NCI-H82 (cell line): ENCODE measurements at regions not wholly inside any gene's neighbourhood (a gene's known extent, or its start where the extent isn't known, plus 50 kb on each side); places are given as distances from the start of the nearest gene placed in this dataset.
A peak's percentile ranks its signal among the peaks of the same experiment; 100 is the strongest.

ENCODE experiments used
- DNase-seq: peaks from one replicate; lab custom pipeline; 2025; lab: John Stamatoyannopoulos, UW

DNA sequence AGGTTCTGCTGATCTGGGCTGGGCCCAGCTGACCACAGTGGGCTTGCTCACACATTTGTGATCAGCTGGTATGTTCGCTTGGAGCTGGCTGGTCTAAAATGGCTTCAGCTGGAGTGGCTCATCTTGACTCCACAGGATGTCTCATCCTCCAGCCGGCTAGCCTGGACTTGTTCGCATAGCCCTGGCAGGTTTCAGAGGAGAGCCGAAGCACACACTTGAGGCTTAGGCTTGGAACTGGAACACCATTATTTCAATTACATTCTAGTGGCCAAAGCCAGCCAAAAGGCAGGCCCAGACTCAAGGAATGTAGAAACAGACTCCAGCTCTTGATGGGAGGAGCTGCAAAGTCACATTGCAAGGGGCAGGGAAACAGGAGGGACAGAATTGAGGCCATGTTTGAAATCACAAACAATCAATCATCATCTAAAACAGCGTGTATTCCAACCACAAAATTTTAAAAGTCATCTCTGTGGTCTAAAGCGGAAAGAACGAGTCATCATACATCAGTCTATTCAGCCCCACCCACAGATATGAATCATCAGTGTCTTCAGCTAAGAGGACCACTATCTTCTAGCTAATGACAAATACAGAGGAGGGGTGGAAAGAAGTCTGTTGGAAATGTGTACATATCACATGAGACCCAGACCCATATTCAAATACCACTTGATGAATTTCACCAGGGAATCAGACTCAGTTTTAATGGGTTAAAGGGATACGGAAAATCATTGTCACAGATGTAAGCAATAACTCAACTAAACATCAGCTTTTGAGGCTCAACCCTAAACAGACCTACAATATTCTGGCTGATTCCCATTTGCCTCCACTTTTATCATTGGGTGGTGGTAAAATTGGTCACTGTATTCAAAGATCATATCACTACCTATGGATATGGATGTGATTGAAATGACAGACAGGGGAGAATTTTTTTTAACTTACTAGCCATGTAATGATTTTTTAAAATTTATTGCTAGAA lies 139.0 kb upstream of the MKLN1 start:
- no peak for DNase-seq

DNA sequence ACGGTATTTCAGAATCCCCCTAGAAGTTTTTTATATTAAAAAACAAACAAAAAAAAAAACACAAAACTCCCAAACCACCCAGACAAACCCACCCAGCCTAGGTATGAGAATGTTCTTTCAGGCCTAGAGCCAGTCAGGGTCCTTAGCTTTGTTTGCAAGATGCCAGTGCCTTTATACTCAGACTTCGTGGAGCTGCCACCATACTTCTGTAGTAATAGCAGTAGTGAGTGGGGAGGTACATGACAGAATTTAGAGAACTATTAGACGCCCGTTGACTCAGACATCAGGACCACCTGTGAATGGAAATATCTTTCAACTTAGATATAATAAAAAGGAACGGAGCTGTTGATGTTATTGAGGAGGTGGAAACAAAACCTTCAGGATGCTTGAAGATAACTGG lies 138.2 kb upstream of the MKLN1 start:
- no peak for DNase-seq

DNA sequence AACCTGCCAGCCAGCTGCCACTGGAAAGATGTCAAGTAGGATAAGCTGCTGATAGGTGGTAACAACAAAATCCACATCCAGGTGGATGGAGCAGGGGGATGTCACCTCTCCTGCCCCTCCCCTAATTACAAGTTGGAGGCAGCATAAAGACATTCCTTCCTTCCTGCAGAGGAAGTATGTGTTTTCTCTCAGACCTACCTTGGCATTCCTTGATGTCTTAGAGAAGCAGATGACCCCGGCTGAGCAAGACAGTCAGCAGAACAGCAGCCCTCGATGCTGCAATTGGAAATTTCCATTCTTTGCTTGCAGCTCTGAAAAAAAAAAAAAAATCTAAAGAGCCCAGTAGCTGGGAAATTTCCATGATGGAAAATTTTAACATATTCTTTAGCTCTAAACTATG lies 137.5 kb upstream of the MKLN1 start:
- no peak for DNase-seq

DNA sequence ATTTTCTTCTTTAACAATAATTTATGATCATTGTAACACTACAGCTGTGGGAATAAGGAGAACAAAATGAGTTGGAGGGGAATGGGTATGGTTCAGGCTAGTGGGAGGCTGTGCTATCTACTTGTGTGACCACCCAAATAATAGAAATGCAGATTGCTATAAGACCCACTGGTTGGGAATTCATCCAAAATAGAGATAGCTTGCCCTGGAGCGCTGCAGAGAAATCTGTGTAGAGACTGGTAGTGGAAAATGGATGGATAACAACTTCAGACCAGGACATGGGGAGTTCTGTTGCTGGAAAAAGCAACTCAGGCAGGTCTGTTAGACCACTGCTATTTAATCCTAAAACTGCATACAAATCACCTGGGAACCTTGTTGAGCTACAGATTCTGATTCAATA lies 137.1 kb upstream of the MKLN1 start:
- DNase-seq, result no peak

DNA sequence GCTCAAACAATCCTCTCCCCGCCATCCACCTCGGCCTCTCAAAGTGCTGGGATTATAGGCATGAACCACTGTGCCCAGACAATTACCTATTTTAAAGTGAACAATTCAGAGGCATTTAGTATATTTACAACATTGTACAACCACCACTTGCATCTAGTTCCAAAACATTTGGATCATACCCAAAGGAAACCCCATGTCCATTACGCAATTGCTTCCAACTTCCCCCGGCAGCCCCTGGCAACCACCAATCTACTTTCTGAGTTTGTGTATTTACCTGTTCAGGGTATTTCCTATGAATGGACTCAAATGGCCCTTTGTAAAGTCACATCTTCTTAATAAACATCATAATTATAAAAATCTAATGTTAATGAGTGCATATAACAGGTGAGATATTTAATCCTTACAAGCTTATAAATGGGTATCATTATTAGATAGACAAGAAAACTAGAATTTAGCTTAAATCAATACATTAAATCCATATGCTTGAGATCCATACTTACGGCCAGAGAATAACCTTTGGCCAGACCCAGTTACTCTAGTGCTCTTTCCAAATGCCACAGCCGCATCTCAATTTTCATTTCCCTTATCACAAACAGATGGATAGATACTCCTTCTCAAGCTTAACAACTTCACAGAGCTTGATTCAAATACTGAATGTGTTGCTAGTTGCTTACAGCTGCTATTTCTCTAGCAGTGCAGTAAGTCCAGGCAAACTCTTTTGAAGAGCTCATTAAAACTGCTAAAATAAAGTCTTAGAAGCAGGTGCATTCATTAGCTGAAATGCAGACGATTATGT lies 133.4 kb upstream of the MKLN1 start:
- no peak for DNase-seq

DNA sequence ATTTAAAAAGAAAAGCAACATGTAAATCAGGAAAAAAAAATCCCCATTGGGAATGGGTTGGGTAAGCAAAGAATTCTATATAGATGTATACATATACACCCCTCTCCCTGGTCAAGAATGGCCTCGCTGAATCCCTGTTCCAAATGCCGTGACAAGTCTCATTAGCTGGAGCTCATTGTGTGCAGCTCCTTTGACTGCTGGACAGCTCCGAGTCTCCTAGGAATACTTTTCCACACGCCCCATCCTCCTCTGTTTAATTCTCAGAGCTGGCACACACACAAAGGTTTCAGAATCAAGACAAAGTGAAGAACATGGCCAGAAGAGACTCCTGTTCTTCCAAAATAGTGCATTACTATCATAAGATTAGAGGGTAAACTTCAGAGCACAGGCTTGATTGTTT lies 130.9 kb upstream of the MKLN1 start:
- DNase-seq, result no peak

DNA sequence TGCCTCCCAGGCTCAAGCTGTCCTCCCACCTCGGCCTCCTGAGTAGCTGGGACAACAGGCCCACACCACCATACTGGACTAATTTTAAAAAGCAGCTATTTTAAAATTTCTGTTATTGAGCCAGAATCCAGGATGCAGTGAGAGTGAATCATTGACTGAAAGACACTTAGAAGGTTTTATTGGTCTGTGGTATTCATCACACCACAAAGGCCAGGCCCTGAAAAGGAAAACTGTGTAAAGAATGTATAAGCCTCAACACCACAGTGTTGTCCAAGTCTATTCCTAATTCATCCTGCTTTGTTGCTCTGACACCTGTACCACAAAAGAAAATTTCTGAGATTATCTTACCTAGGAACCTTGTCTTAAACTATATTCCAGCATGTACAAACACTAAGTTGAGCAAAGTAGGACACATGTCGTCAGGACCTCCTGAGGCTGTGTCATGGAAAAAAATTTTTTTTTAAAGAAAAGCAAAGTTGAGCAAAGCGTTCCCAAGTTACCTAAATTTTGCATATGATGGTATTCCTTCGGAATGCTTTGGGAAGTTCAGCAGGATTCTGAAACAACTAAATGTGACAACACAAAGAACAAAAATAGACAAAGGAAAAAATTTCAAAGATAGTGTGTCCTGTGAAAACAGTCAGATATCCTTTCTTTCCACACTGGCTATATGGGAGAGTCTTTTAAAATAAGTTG lies 129.6 kb upstream of the MKLN1 start:
- no peak for DNase-seq

DNA sequence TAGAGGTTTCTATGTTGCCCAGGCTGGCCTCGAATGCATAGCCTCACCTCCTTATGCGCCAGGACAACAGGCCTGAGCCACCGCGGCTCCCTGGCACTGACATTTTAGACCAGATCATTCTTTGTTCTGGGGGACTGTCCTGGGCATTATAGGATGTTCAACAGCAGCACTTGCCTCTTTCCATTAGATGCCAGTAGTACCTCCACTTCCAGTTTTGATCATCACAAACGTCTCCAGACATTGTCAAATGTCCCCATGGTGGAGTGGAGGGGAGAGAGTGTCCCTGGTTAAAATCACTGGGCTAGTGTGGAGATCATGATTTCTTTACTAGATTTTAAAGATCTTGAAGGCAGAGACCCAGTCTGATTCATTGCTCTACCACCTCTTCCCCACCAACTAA lies 125.2 kb upstream of the MKLN1 start:
- no peak for DNase-seq

DNA sequence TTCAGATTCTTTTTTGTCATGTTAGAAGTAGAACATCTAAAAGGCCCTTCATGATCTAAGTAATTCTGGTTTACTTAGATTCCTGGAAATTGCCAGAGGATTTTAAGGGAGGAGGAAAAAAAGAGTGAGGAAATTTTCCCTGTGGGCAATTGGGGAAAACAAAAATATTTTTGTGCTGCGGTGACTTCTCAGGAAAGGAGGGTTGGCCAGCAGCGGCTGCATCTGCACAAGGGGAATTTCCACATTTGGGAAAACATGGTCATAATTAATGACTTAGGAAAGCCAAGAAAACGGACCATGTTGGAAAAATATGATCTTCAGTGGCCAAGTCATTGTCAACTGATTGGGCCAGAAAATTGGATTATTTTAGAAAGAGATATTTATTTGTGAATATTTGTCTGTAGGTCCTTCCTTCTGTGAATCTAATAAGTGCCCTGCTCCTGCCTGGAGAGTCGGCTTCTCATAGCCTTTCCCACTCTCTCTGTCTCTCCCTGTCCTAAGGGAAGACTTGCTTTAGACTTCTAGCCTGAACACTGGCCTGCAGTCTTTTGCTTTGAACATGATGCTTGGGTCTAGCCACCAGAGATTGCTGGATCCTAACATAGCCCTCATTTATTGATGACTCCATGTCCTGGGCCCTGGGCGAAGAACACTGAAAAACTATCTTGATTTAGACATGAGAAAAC lies 124.2 kb upstream of the MKLN1 start:
- no peak for DNase-seq

DNA sequence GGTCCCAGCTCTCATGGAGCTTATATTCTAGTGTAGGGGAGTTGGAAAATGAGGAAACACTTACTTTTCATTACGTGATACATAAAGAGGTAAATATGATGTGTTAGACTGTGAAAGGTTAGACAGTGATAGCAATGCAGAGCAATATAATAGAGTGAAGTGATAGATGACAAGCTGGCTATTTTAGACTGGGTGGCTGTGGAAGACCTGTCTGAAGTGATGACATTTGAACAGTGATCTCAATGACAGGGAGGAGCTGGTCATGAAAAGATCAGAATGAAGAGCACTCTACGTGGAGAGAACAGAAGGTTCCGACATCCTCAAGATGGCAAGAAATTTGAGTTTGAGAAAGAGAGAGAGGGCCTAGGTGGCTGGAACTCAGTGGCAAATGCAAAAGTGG lies 118.9 kb upstream of the MKLN1 start:
- DNase-seq, result no peak

DNA sequence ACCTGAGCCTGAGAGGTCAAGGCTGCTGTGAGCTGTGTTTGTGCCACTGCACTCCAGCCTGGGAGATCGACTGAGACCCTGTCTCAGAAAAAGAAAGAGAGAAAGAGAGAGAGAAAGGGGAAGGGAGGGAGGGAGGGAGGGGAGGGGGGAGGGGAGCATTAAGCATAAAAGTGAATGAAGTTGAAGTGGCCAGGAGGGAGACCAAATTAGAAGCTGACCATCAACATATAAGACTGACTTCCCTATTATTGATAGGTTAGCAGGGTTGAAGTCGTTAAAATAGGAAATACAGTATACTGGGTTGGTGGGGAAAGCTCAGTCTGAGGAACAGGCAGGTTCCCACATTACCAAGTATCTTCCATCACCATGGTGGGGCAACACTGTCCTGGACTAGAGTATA lies 117.1 kb upstream of the MKLN1 start:
- DNase-seq, result no peak

DNA sequence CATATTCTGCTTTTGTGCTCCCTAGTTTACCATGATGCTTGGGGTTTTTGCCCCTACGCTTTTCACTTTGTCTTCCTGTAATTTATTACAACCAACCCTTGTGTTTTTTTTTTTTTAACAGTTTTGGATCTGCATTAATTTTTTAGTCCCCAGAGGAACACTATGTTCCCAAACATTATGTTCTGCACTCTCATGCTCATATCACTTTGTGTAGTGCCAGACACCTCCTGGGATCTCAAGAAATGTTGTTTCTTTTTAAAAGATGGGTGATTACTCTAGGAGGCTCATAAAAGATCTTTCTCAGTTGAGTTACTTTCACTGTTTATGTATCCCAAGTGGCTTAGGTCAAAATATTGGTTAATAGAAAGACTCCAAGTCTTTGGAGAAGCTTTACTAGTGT lies 116.2 kb upstream of the MKLN1 start:
- no peak for DNase-seq

DNA sequence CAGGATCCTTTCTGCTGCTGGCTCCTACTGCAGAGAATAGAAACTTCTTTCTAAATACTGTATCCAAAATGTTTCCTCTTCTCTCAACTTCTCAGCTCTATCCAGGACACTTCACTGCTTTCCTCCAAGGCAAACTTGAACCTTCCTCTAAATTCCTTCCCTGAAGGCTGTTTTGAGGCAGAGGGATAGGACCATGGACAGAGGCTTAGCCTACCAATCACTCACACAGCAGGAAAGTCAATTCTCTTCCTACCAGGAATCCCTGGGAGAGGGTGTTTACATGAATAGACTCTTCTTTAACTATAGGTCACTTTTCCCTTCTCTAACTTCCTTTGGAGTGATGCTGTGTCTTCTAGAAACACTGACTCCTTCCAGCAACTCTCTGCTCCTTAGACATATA lies 115.6 kb upstream of the MKLN1 start:
- DNase-seq, result no peak

DNA sequence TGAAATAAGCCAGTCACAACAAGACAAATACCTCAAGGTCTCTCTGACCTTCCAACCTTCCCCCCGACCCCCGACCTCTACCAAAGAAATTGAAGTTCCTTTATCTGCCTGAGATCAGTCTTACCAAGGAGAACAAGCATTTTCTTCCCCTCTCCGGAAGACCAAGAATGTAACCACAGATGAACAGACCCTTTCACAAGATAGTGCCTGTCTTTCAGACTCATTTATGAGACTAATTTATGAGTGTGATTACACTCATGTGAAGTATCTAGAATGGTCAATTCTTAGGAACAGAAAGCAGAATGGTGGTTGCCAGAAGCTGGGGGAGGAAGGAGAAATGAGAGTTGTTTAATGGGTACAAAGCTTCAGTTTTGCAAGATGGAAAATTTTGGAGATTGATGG lies 108.9 kb upstream of the MKLN1 start:
- DNase-seq, result no peak

DNA sequence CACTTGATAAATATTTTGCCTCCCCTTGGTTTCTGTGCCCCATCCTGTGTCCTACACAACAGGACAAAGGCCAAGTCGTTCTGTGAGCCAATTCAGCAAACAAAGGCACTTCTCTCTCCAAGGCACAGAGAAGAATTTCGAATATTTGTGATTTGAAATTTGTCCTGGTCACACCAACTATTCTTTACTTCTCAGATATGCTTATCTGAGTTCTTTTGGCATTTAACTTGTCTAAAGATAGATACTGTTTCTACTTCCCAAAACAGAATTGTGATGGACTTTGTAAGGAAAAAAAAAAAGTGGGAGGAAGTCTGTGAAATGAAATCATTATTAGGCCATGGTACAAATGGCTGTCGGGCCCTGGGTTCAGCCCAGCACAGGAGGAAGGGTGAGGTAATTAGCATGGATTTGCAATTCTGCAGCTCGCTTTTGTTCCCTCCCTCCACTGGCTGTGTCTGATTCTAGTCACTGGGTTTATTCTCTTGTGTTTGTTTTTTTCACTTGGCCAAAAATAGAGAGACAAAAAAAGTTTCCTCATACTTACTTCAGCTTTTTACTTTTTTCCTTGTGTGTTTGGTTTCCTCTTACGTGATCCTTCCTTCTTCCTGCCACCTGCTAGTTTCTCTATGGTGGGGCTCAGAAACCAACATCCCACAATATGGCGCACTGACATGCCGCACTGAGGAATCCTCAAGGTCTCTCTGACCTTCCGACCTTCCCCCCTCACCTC lies 108.2 kb upstream of the MKLN1 start:
- no peak for DNase-seq

DNA sequence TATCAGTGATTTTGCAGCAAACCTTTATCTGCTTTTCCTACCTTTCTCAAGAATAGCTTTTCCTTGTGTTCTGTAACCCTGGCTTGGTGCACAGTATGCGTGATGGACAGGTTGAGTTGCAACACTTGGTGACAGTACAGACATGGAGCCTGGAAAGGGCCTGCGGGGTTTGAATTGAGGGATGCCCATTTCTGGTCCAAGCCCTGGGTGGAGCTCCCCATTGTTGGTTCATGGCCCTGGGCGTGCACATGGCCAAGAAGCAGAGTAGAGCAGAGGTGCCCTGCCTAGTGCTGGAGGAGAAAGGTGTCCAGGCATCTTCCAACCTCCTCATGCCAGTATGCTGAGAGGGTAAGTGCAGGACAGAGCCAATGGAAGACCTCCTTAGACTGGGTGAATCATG lies 106.6 kb upstream of the MKLN1 start:
- no peak for DNase-seq

DNA sequence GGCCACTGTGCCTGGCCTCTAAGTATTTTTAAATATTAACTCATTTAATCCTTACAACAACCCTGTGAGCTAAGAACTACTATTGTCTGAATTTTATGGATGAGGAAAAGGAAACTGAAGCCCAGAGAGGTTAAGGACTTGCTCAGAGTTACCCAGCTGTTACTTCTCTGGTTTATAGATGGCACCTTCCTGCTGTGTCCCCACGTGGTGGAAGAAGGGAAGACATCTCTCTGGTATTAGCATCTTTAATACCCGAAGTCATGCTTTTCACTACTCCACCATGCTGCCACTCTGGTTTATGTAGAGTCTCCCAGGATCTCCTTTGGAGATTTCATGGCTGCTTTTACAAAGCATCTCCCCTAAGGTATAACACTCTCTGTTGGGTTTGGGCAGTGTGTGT lies 105.5 kb upstream of the MKLN1 start:
- peak; percentile 1 for DNase-seq

DNA sequence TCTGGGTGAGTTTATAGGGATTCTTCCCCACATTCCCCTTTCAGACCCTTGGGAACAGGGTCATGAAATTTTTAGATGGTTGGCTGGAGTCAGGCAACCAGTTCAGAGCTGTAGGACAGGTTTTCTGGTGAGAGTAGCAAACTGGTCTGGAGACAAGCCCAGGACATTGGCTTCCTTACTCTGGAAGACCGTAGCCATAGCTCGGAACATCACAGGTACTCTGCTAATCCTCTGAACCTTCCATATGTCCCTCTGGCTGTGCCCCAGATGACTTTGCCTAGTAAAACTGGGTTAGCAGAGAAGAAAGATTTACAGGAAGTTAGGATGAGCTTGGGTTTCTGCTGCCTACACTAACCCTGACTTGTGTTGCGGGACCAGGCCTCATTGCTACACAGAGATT lies 104.5 kb upstream of the MKLN1 start:
- peak; percentile 11 for DNase-seq

DNA sequence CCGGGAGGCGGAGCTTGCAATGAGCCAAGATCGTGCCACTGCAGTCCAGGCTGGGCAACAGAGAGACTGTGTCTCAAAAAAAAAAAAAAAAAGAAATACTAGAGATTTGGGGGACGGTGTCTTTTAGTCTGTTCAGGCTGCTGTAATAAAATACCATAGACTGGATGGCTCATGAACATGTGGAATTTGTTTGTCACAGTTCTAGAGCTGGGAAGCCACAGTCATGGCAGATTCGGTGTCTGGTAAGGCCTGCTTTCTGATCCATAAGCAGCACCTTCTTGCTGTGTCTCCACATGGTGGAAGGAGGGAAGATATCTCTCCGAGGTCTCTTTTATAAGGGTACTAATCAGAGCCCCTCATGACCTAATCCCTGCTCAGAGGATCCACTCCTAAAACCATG lies 102.7 kb upstream of the MKLN1 start:
- no peak for DNase-seq

DNA sequence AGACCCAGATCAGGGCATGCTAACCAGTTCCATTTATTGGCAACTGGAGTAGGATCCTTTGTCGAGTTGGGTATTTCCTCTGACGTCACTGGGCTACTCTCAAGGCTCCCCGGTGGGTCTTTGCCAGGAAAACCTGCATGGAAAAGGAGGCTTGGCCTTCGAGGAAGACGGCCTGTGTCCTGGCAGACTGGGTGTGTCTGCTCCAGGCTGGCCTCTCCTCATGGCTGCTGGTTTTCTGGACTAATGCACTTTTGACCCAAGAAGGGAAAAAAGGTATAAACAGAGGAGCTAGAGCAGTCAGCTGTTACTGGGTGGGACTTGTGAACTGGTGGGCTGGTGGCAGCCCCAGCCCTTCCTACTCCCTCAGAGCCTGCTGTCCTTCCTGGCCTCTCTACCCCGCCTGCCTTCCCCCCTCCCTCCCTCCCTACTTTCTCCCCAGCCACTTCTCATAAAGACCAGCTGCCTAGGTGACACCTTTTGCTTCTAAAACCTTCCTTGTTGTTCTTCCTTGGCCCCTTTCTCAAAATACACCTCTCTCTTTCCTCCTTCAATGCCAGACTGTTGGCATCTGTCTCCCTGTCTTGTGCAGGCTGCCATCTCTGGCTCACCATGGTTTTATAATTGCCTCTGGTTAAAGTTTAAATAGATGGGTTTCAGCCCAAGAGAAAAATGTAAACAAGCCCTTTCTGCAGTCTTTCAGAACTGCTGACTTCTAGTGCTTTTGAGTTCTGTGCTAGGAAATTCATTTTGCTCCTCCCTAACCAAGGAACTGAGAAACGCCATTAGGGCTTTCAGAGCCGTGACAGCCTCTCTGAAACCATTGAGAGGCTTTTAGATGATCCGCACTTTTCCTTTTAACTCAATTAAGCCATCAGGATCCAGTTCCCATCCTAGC lies 101.8 kb upstream of the MKLN1 start:
- peak; percentile 27 for DNase-seq
